Cerebellar cortex (tissue), 1 donor: ENCODE measurements at regions not wholly inside any gene's neighbourhood (a gene's known extent, or its start where the extent isn't known, plus 50 kb on each side); places are given as distances from the start of the nearest gene placed in this dataset.
"Not testable (repeated sequence)": the region's sequence is repeated elsewhere in the genome, so short reads cannot be mapped to it uniquely, and the experiment has no call there.

Source experiments
- DNase-seq: peaks from one replicate; pipeline ENCODE4 v3.0.0-alpha.2; 2015; ENCODE audit warnings: low spot score

DNA sequence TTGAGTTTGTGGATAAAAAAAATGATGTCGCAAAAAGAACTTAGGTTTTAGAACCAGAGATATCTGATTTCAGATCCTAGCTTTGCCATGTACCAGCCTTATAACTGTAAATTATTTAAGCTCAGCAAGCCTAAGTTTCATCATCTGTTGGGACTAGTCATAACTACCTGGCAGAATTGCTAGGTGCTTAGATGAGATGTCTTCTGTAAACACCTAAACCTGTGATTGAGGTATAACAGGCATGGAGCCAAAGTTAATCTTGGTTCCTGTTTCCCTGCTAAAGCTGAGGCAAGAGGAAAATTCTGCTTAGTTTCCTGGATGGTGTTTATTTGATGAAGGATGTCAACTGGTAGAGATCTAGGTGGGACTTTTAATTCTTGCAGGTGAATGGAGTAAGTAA, 331.3 kb upstream of the RBMS3 start:
- no peak for DNase-seq

DNA sequence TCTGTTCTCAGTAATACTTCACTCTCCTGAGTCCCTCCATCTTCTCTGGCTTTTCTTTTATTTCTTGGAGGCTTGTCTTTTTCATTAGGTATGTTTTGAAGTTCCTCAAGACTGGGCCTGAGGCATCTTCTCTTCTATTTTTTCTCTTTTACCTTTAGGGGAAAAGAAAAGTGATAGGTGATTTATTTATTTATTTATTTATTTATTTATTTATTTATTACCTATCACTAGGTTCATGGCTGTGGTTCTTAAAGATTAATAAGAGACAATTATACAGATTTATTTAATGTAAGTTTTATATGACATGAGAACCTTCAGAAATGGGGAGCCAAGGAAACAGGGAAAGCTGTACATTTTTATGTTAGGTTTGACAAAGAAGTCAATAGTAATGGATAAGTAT, 330.3 kb upstream of the RBMS3 start:
- DNase-seq, result no peak

DNA sequence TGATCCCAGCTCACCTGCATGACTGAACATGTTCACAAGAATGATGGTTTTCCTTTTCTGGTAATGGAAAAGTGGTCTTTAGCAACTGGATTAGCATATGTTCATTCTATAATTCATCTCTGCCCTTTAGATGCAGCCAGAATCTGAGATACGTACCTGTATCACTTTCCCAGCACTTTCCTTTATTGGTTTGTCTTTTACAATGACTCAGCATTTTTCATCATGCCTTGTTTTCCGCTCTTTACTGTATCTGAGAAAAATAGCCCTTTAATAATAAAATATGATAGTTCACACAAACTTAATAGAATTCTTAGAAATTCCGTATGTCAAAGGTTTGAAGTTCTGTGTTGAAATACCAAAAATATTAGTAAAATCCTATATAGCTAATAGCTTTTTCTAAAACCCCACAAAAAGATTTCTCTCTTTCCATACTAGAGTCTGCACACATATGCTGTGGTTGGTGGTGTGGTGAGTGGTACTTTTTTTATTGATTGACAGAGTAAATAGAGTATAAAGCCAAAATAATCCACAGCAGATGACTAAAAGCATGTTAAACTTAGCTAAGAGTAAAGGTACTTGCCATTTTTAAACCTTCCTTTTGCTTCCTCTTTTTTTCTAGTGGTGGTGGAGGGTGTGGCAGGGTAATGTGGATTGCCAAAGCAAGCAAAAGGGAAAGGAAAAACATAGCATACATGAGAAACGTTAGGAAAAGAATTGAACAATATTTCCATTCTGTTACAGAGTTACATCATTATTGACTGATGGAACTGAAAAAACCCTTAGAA, 328.9 kb upstream of the RBMS3 start:
- no peak for DNase-seq

DNA sequence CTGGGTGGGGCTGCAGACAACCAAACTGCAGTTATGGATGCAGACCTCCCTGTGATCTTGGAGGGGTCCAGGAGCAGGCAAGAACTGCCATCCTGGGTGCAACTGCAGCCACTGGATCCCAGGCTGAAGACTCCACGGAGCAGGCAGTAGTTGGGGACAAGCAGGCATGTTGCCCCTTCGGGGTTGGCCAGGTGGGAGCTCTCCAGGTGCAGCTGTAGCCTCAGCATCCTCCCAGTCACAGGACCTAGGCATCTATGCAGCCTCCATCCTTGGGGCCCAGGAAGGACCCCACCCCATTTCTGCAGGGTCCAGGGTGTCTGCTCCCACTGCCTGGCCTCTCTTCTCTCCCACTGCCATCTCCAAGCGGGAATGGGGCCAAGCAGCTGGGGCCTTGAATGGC, 322.2 kb upstream of the RBMS3 start:
- DNase-seq, result no peak

DNA sequence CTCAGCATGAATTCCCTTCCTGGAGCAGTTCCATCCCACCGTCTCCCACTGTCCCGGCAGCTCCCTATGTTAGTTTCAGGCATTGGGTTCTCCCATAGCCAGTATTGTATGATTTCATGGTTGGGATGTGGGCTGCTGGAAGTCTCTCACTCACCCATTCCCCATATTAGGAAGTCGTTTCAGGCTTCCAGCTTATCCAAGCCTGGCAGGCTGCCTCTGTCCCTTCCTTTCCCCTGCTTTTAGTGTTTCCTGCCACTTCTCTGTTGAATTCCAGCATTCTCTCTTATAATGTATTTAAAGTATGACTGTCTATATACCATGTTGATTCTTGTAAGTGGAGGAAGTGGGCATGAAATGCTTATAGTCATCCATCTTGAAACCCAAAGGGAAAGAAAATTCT, 309.7 kb upstream of the RBMS3 start:
- no peak for DNase-seq

DNA sequence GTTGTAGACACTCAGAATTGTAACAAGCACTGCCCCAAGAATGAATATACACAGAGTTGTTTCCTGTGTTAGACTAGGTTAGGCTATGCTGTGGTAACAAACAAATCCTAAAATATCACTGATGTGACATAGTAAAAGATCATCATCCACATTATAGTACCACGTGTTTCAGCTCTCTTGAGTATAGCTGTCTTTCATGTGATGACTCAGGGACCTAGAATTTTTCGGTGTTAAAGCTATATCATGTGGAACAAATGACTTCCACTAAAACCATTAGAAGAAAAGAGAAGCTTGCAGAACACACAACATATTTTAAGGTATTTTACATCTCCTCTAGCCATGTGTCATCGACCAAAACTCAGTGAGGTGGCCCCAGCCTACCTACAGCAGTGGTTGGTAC, 307.9 kb upstream of the RBMS3 start:
- DNase-seq, result no peak

DNA sequence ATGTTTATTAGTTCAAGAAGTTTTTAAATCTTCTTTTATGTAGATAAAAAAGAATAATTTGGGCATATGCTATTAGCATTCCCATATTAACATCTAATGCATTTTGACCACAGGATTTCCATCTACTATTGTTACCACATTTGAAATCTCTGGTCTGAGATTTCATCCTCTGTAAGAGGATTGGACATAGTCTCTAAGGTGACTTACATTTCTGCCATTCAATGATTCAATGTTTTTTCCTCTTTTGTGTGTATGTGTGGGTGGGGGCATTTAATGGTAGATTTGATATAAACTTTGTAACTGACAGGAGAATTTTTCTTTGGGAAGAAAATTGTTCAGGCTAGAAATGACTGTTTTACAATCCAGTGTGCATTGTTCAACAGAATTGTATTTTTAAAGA, 307.3 kb upstream of the RBMS3 start:
- DNase-seq, result no peak

DNA sequence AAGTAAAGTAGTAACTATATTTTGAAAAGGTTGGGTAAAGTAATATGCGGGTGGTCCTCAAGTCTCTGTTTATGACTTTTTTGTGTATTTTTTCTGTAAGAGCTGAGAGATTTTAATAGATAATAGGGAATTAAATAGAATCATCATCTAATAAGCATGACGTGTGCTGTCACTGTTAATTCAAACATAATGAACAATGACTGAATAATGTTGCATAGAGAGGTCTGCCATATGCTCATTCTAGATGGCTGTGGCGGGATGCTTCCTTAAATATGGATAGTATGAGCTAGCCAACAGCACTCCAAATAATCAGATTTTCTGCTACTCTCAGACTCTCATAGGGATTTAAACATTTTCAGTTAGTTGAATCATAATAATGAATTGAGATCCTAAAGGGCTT, 302.8 kb upstream of the RBMS3 start:
- DNase-seq, result no peak

DNA sequence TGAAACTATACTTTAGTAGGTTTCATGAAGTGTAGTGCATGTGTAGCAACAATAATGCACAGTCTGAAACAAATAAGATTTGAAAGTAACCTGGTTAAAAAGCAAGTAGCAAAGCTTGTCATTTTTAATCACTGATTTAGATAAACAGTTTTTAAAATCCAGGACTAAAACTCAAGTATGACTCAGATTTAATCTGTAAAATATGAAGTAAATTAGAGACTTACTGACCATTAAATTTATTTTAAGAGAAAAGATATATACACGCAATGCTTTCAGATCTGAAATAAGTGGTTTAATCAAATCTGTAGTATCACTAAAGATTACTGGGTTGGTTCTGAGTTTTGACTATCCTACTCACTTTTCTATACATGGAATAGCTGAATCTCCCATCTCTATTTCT, 300.7 kb upstream of the RBMS3 start:
- no peak for DNase-seq

DNA sequence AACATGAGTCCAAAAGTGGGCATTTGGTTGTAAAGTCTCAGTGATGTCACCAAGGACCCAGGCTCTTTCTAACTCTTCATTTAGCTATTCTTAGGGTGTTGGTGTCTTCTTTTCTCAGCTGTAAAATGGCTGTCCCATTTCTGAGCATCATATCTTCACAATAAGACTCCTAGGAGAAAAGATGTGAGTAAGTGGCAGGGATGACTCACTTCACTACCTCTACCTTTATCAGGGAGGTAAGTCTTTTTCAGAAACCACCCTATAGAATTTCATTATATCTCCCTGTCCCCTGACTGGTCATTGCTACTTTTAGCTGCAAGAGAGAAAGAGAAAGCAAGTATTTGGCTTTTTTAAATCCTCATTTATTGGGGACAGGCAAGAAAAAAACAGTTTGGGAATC, 300.2 kb upstream of the RBMS3 start:
- DNase-seq, result no peak

DNA sequence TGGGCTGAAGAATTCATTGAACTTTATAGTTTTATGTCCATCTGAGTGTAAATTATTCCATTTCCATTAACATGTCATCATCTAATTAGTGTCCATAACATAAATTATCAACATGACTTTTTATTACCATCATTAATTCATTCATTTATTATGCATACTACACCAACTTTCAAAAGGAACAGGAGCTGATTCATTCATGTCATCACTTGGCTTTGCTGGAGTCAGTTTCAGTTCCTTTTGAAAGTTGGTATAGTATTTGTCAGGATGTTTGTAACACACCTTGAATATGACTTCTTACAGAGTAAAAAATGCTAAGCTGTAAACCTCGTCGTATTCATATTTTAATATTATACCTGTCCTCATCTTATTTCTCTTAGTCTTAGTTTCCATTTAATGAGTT, 298.0 kb upstream of the RBMS3 start:
- DNase-seq, result no peak

DNA sequence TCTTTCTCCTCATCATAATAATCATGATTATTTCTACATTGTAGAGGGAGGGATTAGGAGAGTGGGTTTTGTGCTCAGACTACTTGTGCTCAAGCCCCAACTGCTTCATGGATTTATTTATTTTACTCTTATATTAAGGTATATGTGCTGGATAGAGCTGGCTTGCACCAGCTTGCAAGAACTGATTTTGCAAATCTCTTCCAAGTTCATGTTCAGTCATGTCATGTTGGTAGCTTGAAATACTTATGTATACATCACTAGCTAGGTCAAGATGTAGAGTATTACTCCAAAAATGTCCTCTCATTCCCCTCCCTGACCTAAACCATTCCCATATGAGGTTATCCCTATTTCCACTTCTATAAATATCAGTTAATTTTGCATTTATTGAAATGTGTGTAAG, 293.9 kb upstream of the RBMS3 start:
- no peak for DNase-seq

DNA sequence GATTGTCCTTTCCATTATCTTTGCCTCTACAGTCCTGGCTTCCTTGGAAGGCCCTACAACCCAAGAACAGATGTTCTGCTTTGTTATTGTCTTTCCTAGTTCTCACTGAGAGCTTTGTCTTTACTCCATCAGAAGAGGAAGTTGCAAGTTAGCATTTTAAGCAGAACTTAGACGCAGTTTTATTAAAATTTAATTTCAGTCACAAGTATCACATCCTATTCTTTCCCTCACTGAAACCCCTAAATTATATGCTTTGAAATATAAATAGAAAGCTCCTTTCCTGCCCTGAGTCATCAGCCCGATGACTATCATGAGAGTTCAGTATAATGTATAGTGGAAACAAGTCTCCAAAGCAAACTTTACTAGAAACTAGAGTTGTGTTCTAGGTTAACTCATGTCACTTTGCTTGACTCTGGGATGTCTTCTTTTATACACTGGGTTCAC, 291.2 kb upstream of the RBMS3 start:
- no peak for DNase-seq

DNA sequence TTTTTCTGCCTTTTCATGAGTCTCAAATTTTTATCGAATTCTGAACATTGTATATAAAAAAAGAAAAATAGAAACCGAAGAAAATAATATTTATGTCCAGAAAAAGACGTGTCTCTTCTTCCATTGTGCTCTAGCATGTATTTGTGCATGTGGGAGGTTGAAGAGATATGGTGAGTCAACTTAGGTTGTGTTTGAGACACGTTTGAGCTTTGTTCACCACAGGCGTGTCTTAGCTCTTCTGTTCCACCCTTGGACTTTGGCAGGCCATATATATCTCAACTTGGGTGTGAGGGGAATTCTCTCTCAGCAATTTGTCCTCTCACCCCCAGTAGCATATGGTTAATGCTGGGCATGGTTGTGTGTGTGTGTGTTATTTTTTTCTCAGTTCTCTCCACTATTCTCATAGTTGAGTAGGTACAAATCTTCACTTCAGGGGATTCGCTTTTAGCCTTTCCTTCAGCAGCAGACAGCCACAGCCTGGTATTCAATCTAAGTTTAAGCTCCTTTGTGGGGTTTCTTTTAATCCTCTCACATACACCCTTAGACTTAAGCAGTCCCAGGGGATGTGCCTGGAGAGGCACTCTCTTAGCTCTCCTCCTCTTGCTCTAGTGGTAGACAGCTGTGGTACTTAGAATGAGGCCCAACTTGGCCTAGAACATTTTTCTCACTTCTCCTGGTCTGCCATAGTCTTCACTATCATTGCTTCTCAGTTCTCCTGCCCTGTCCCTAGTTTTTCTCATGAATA, 286.5 kb upstream of the RBMS3 start:
- no peak for DNase-seq

DNA sequence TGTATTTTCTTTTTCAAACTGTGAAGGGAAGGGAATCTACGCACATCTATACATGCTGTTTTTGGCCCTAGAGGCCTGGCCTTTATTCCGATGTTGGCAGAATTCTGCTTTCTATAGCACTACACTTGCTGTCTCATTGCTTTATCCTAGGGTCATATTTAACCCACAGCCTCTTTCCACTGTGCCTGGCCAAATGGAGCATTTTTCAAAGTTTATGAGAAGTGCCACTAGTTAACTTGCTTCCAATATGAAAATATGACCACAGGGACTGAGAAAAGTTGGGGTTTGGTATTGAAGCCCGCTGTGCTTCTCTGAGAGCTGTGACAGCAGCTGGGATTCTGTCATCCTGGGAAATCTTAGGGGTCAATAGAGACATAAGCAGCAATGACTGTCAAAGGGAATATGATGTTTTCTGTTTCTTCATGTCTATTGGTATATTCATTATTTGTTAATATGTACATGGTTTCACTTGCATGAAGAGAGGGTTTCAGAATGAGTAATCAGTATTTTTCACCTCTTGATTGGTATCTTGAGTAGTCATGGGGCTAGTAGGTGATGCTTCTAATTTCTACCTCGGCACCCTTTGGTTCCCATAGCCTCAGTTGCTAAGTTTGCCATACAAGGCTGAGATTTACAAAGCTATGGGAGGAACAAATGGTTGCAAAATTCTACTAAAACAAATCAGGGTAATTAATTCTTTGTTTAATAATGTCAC, 275.8 kb upstream of the RBMS3 start:
- no peak for DNase-seq

DNA sequence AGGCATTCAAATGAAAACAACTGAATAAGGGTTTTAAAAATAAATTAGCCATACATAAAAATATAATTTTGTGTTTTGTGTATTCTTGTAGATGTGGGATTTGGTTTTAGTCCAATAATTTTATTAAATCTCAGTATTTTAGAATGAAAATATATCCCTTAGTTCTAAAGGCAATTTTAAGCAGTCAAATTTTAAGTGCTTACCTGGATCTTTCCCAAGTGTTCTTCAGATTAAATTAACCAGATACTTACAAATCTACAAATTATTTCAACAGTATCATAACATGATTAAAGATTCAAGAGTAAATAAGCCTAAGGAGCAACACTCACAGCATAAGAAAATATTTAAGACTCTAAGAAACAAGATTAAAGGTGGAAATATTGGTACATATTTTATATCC, 275.0 kb upstream of the RBMS3 start:
- DNase-seq, result no peak

DNA sequence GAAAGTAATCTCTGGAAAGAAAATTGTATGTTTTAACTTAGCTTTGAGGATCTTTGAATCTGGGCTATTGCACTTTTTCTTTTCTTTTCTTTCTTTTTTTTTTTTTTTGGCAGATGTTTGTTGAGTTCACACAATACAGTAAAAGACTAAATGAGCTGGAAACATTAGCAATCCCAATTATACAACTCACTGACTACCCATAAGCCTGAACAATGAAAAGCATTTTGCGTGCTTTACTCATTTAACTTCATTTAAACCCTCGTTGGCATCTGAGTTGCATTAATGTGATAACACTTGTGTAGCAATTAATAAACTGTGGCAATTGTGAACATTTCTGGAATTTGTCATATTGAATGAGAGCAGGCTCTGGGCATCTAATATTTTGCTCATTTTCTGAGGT, 269.4 kb upstream of the RBMS3 start:
- DNase-seq, result no peak

DNA sequence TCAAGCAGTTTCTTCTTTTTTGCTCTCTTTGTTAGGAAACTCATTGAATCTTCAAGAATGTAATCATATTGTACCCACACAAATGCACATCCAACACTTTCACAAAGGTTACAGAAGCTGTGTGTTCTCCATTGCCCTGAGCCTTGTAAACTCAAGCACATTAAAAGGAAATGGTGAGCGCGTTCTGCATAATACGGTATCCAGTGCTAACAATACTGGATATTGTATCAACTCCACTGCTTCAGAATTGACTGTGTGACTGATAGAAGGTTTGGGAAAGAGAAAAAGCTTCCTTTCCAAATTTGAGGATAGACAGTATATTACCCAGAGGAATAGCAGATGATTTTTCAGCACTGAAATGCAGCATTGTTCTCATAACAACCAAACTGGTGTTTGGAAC, 268.9 kb upstream of the RBMS3 start:
- DNase-seq, result no peak

DNA sequence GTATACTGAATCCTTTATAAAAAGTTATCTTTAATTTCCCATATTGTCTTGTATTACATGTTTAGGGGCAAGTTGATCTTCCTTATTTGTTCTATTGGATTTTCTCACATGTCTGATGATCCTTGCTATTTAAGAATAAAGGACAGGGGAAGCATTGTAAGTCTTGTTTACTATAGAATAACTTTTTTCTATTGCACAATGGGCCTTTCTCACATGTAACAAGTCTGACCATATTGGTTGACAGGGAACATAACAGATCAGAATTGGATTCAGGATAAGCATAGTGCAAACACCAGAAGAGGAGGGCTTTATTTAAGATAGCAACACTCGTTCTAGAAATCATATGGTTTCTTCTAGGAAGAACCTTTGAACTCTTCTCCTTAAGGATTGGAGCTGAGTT, 257.9 kb upstream of the RBMS3 start:
- DNase-seq, result no peak

DNA sequence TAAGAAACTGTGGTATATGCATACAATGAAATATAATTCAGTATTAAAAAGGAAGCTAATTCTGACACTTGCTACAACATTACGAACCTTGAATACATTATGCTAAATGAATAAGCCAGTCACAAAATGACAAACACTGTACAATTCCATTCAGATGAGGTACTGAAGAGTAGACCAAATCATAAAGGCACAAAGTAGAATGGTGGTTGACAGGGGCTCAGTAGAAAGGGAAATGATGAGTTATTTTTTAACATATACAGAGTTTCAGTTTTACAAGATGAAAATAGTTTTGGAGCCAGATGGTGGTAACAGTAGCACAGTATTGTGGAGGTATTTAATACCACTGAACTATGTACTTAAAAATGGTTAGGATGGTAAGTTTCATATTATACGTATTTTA, 254.6 kb upstream of the RBMS3 start:
- no peak for DNase-seq

DNA sequence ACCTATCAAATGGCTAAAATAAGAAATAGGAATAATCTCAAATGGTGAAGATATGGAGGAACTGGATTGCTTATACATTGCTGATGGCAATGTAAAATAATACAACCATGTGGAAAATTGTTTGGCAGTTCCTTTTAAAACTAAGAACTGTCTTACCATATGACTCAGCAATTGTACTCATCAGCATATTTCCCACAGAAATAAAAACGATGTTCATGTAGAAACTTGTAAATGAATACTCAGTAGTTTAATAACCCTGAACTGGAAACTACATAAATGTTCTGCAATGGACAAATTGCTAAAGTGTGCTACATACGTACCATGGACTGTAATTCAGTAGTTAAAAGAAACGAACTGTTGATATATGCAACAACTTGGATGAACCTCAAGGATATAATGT, 253.9 kb upstream of the RBMS3 start:
- no peak for DNase-seq

DNA sequence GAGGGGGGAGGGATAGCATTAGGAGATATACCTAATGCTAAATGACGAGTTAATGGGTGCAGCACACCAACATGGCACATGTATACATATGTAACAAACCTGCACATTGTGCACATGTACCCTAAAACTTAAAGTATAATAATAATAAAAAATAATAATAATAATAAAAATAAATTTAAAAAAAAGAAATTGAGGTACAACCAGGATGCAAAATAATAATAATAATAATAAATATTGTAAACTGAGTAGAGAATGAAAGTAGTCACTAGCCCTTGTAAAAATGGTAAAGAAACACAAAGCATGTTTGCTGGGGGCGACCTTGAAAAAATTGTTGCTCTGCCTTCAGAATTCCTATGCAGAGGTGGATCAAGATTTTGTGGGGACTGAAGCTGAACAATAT, 249.7 kb upstream of the RBMS3 start:
- DNase-seq, result not testable (repeated sequence)

DNA sequence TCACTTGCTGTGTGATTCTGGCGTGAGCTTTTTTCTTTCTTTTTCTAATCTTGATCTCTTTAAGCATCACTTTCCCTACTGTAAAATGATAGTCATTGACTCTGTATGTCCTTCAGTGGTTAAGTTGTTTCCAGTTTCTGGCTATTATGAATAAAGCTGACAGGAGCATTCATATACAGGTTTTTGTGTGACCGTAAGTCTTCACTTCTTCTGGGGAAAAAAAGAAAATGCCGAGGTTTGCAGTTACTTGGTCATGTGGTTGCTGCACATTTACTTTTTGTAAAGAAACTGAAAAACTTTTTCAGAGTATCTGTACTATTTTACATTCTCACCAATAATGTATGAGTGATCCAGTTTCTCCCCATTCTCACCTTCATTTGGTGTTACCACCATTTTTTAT, 247.4 kb upstream of the RBMS3 start:
- no peak for DNase-seq
